ENCODE measurements at regions not wholly inside any gene's neighbourhood (a gene's known extent, or its start where the extent isn't known, plus 50 kb on each side); places are given as distances from the start of the nearest gene placed in this dataset.
"Not testable (repeated sequence)": the region's sequence is repeated elsewhere in the genome, so short reads cannot be mapped to it uniquely, and the experiment has no call there.

GRCh38 chr4:114332119-114332518 is 266.5 kb upstream of the UGT8 start:
- in situ Hi-C loops (cut with MboI; ENCODE audit: low pct_unique_long_range_greater_than_20kb, low sequenced_read_pairs, unreplicated experiment), result no loop called here
- no peak for TF ChIP-seq CTCF (IDR thresholded peaks at IDR 0.05; ENCODE audit: extremely low read depth, insufficient read depth, missing control alignments)
- DNase-seq (ENCODE audit: low spot score), result no peak

GRCh38 chr4:114334363-114334762 is 264.2 kb upstream of the UGT8 start:
- in situ Hi-C loops (cut with MboI; ENCODE audit: low pct_unique_long_range_greater_than_20kb, low sequenced_read_pairs, unreplicated experiment); DNase-seq (ENCODE audit: low spot score): not testable (repeated sequence)

GRCh38 chr4:114334884-114335330 is 263.7 kb upstream of the UGT8 start:
- no peak for DNase-seq (ENCODE audit: low spot score)
- TF ChIP-seq CTCF (IDR thresholded peaks at IDR 0.05; ENCODE audit: extremely low read depth, insufficient read depth, missing control alignments), result no peak
- in situ Hi-C loops (cut with MboI; ENCODE audit: low pct_unique_long_range_greater_than_20kb, low sequenced_read_pairs, unreplicated experiment), result no loop called here

GRCh38 chr4:114335339-114335738 is 263.3 kb upstream of the UGT8 start:
- DNase-seq (ENCODE audit: low spot score), result no peak
- in situ Hi-C loops (cut with MboI; ENCODE audit: low pct_unique_long_range_greater_than_20kb, low sequenced_read_pairs, unreplicated experiment), result no loop called here
- no peak for TF ChIP-seq CTCF (IDR thresholded peaks at IDR 0.05; ENCODE audit: extremely low read depth, insufficient read depth, missing control alignments)

GRCh38 chr4:114343015-114343414 is 255.6 kb upstream of the UGT8 start:
- in situ Hi-C loops (cut with MboI; ENCODE audit: low pct_unique_long_range_greater_than_20kb, low sequenced_read_pairs, unreplicated experiment), result no loop called here
- TF ChIP-seq CTCF (IDR thresholded peaks at IDR 0.05; ENCODE audit: extremely low read depth, insufficient read depth, missing control alignments), result no peak
- no peak for DNase-seq (ENCODE audit: low spot score)

GRCh38 chr4:114349543-114350175 is 248.9 kb upstream of the UGT8 start:
- DNase-seq (ENCODE audit: low spot score), result no peak
- no peak for TF ChIP-seq CTCF (IDR thresholded peaks at IDR 0.05; ENCODE audit: extremely low read depth, insufficient read depth, missing control alignments)
- in situ Hi-C loops (cut with MboI; ENCODE audit: low pct_unique_long_range_greater_than_20kb, low sequenced_read_pairs, unreplicated experiment), result no loop called here

GRCh38 chr4:114358901-114359300 is 239.7 kb upstream of the UGT8 start:
- in situ Hi-C loops (cut with MboI; ENCODE audit: low pct_unique_long_range_greater_than_20kb, low sequenced_read_pairs, unreplicated experiment), result no loop called here
- TF ChIP-seq CTCF (IDR thresholded peaks at IDR 0.05; ENCODE audit: extremely low read depth, insufficient read depth, missing control alignments), result no peak
- no peak for DNase-seq (ENCODE audit: low spot score)

Measured in GM13977 (cell line).